PC-9 (cell line): ENCODE measurements at regions not wholly inside any gene's neighbourhood (a gene's known extent, or its start where the extent isn't known, plus 50 kb on each side); places are given as distances from the start of the nearest gene placed in this dataset.

Experiments used
- BruUV-seq: library from RNA; stranded (reverse); fragments of 400-500 nt; replicated peaks from 2 replicates; lab custom pipeline; 2021; lab: Mats Ljungman, UMichigan
- CTCF ChIA-PET: fragments of 300-600 bp; sonication (Branson Sonifier 250); formaldehyde crosslinking; loops from one replicate; lab custom pipeline; 2022; ENCODE audit warnings: antibody characterized with exemption; lab: Charles Lee
- POLR2A ChIA-PET: fragments of 300-600 bp; sonication (Branson Sonifier 250); formaldehyde crosslinking; loops from one replicate; lab custom pipeline; 2022; ENCODE audit warnings: antibody characterized with exemption; ENCODE audit not compliant: unreplicated experiment; lab: Charles Lee
- DNase-seq, 2 experiments: peaks; one replicate each; pipeline versions ENCODE4 v3.0.0 to v3.0.0-alpha.2; 2015 to 2022; ENCODE audit warnings: mixed read lengths in 1 of 2
- H2AFZ ChIP-seq: fragments of 200-600 bp; sonication (generic); 2 replicates; pipeline ENCODE4 v1.8.1; 2017; ENCODE audit warnings: antibody characterized with exemption
- H3F3A ChIP-seq: fragments of 200-600 bp; sonication (generic); 2 replicates; pipeline ENCODE4 v1.8.1; 2017; ENCODE audit warnings: antibody characterized with exemption, mild to moderate bottlenecking, low read depth; ENCODE audit not compliant: insufficient read depth
- H3K27ac ChIP-seq: fragments of 200-600 bp; sonication (generic); 2 replicates; pipeline ENCODE4 v1.6.1; 2016; ENCODE audit warnings: mixed run types
- H3K27me3 ChIP-seq: fragments of 200-600 bp; sonication (generic); 2 replicates; pipeline ENCODE4 v1.6.1; 2016; ENCODE audit warnings: low read depth, mixed run types; ENCODE audit not compliant: insufficient read depth
- H3K36me3 ChIP-seq: fragments of 200-600 bp; sonication (generic); 2 replicates; pipeline ENCODE4 v1.6.1; 2016; ENCODE audit warnings: low read depth, mixed run types
- H3K4me1 ChIP-seq: fragments of 200-600 bp; sonication (generic); replicated peaks from 2 replicates; pipeline ENCODE4 v1.6.1; 2016; ENCODE audit warnings: mixed run types; ENCODE audit not compliant: insufficient read depth
- H3K4me2 ChIP-seq: fragments of 200-600 bp; sonication (generic); 2 replicates; pipeline ENCODE4 v1.6.1; 2017; ENCODE audit warnings: mixed run types
- H3K4me3 ChIP-seq: fragments of 200-600 bp; sonication (generic); 2 replicates; pipeline ENCODE4 v1.6.1; 2016; ENCODE audit warnings: mixed run types
- H3K79me2 ChIP-seq: fragments of 200-600 bp; sonication (generic); 2 replicates; pipeline ENCODE4 v1.6.1; 2017; ENCODE audit warnings: low read depth, mixed run types
- H3K9me2 ChIP-seq: fragments of 200-600 bp; sonication (generic); 2 replicates; pipeline ENCODE4 v1.8.1; 2017; ENCODE audit warnings: mild to moderate bottlenecking; ENCODE audit not compliant: insufficient read depth
- H3K9me3 ChIP-seq: fragments of 200-600 bp; sonication (generic); 2 replicates; pipeline ENCODE4 v1.8.1; 2016; ENCODE audit warnings: low read depth; ENCODE audit not compliant: insufficient read depth
- H4K20me1 ChIP-seq: fragments of 200-600 bp; sonication (generic); 2 replicates; pipeline ENCODE4 v1.8.1; 2017; ENCODE audit not compliant: insufficient read depth
- CTCF ChIP-seq: fragments of 200-600 bp; sonication (generic); conservative IDR thresholded peaks from 2 replicates; pipeline ENCODE4 v1.6.1; 2017; ENCODE audit warnings: mixed run types, antibody characterized with exemption, mild to moderate bottlenecking, moderate library complexity
- EZH2 ChIP-seq: fragments of 200-600 bp; sonication (generic); IDR thresholded peaks from 2 replicates; pipeline ENCODE4 v1.8.0; 2017; ENCODE audit warnings: antibody characterized with exemption, low read depth
- intact Hi-C: fragments of 100-400 bp; cut with micrococcal nuclease; formaldehyde crosslinking; loops from one replicate; pipeline ENCODE4 v1.10.0; 2022; ENCODE audit not compliant: unreplicated experiment

GRCh38 chr5:2338686-2339085 lies 412.8 kb downstream of the IRX2 start:
- intact Hi-C loops, result no loop called here
- TF ChIP-seq EZH2 (no peak), CTCF (no peak)
- no peak overlapping the region for H3K4me3 ChIP-seq

GRCh38 chr5:2335733-2336515 lies 415.6 kb downstream of the IRX2 start:
- Histone ChIP-seq H3K9me2 (no peaks in the 10 kb centered on the region), H3K27ac (no peak overlapping the region), H3K4me3 (no peak overlapping the region), H3K4me2 (no peak overlapping the region), H3K9me3 (no peaks in the 10 kb centered on the region), H3F3A (peaks cover 6% of the 10 kb centered on the region; the same call in 1 of the 2 replicates), H3K4me1 (no peaks in the 10 kb centered on the region), H3K36me3 (no peaks in the 10 kb centered on the region), H4K20me1 (0 out of 2 replicates have a peak, but pooled peaks cover 1% of the 10 kb centered on the region), H3K27me3 (peaks cover 98% of the 10 kb centered on the region), H3K79me2 (no peaks in the 10 kb centered on the region), H2AFZ (no peak overlapping the region)
- ChIA-PET CTCF (no interaction called here), POLR2A (no interaction called here)
- TF ChIP-seq CTCF (no peak), EZH2 (no peak)
- no peak for DNase-seq
- intact Hi-C loops, result no loop called here
- BruUV-seq, result no TSS peak

More at GRCh38 chr5:2338686-2339085, 412.8 kb downstream of the IRX2 start:
- Histone ChIP-seq H3K9me2 (no peaks in the 10 kb centered on the region), H3K27me3 (peaks cover 76% of the 10 kb centered on the region), H4K20me1 (0 out of 2 replicates have a peak, but pooled peaks cover 3% of the 10 kb centered on the region), H2AFZ (no peak overlapping the region), H3K9me3 (no peaks in the 10 kb centered on the region), H3K27ac (no peak overlapping the region), H3F3A (no peaks in the 10 kb centered on the region), H3K4me1 (no peaks in the 10 kb centered on the region), H3K36me3 (no peaks in the 10 kb centered on the region), H3K79me2 (no peaks in the 10 kb centered on the region), H3K4me2 (no peak overlapping the region)
- POLR2A ChIA-PET, result no interaction called here
- DNase-seq, result no peak
- CTCF ChIA-PET, result no interaction called here
- no TSS peak for BruUV-seq

- TF ChIP-seq EZH2, result no peak
- no peak for TF ChIP-seq CTCF
- BruUV-seq, result no TSS peak
- H3F3A ChIP-seq, result peaks cover 6% of the 10 kb centered on the region; the same call in 1 of the 2 replicates
- no peak overlapping the region for H3K4me3 ChIP-seq
- ChIA-PET CTCF (no interaction called here), POLR2A (no interaction called here)
- H3K4me2 ChIP-seq, result no peak overlapping the region
- DNase-seq, result no peak
- H4K20me1 ChIP-seq, result no peaks in the 10 kb centered on the region
- no peak overlapping the region for H2AFZ ChIP-seq
- peaks cover 99% of the 10 kb centered on the region for H3K27me3 ChIP-seq
- no peaks in the 10 kb centered on the region for H3K79me2 ChIP-seq
- intact Hi-C loops, result no loop called here
- H3K36me3 ChIP-seq, result no peaks in the 10 kb centered on the region
- no peaks in the 10 kb centered on the region for H3K9me3 ChIP-seq
- no peaks in the 10 kb centered on the region for H3K9me2 ChIP-seq
- no peaks in the 10 kb centered on the region for H3K4me1 ChIP-seq
- no peak overlapping the region for H3K27ac ChIP-seq
Measured at GRCh38 chr5:2335125-2335732, 416.2 kb downstream of the IRX2 start.
